T47D (cell line): ENCODE measurements at regions not wholly inside any gene's neighbourhood (a gene's known extent, or its start where the extent isn't known, plus 50 kb on each side); places are given as distances from the start of the nearest gene placed in this dataset.

Experiments used
- DNase-seq, 2 experiments: peaks; one replicate each; pipeline versions ENCODE4 v3.0.0 to v3.0.0-alpha.2; 2011 to 2012; ENCODE audit warnings: low read depth in 1 of 2, low spot score in 1 of 2
- JUND ChIP-seq: IDR thresholded peaks from 2 replicates; pipeline ENCODE4 v1.6.1; 2012; ENCODE audit warnings: low read depth
- in situ Hi-C: cut with HindIII; loops from 2 replicates; pipeline ENCODE4 v1.10.0; 2016; ENCODE audit warnings: low sequenced_read_pairs, low pct_unique_long_range_greater_than_20kb

DNA sequence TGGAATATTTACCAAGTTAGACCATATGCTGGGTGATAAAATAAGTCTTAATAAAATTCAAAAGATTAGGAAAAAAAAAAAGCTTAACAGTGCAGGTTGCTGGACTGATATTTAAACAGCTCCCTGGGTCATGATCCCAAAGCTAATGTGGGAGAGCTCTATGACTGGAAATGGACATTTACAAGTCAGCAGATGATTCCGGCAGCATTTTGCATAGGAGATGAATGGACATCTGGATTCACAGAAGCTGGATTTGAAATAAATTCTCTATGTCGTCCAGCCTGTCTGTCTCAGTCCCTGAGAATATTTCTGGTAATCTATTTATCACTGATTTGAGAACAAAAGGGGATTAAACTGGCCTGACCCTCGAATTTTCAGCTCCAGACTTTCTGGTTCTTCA is 52.3 kb upstream of the KLHL25 start:
- no peak for TF ChIP-seq JUND
- no peak for DNase-seq
- in situ Hi-C loops = no loop called here

DNA sequence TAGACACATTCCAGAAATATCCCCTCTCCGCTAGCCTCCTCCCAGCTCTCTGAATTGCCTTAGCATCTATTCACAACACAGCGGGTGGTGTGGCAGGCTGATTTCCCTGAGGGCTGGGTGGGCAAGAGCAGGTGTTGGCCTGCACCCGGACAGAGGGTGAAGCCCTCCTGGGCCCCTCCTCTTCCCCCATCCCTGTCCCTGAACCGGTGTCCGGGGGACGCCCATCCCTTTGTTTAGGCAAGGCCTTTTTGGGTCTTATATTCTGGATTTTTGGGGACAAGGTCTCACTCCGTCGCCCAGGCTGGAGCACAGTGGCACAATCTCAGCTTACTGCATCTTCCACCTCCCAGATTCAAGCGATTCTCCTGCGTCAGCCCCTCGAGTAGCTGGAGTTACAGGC is 55.2 kb upstream of the KLHL25 start:
- DNase-seq = no peak
- no peak for TF ChIP-seq JUND
- in situ Hi-C loops = no loop called here

DNA sequence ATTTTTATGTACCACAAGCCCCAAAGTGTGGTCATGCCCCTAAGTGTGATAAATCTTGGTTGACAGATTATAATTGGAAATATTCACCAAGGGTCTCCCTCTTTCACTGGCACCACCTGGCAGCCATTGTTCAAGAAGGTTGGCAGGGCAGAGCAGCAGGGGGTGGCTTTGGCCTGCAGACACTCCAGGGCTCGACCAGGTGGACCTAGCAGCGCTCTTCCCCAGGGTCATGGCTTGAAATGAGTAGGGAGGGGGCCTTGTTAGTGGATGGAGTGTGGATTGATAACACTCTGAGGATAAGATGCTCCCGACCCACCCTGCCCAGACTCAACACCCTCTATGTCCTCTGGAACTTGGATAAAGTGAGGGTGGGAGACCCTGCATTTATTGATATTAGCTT is 58.2 kb upstream of the KLHL25 start:
- in situ Hi-C loops = no loop called here
- no peak for DNase-seq
- TF ChIP-seq JUND = no peak

DNA sequence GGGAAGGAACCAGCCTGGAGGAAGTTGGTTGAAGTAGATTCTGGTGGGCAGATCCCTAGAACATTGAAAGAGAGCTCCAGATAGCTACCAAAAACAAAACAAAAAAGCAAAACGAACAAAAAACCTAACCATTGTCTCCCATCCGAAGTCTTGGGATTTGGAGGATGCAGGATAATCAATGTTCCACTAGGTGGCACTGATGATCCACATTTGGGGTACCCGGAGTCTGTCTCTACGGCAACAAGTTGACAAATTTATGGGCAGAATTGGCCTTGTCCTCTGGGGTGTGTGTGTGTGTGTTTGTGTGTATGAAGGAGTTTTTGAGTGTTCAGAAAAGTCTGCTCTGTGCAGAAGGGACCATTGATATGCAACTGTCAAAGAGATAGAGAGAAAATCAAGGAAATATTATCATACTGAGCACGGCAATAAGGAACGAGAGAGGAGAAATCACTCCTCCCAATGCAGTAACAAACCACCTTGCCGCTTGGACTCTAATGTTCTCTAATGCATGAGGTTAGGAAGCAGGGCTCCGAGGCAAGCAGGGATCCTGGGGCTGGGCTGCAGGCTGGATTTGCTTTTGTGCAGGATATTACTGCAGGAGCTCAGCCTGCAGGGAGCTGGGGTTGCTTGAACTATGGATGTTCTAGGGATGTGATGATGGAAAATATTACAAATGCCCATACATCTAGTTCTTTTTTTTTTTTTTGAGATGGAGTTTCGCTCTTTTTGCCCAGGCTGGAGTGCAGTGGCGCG is 59.8 kb upstream of the KLHL25 start:
- DNase-seq = peak; percentile 50 to 78
- TF ChIP-seq JUND = no peak
- in situ Hi-C loops = no loop called here

DNA sequence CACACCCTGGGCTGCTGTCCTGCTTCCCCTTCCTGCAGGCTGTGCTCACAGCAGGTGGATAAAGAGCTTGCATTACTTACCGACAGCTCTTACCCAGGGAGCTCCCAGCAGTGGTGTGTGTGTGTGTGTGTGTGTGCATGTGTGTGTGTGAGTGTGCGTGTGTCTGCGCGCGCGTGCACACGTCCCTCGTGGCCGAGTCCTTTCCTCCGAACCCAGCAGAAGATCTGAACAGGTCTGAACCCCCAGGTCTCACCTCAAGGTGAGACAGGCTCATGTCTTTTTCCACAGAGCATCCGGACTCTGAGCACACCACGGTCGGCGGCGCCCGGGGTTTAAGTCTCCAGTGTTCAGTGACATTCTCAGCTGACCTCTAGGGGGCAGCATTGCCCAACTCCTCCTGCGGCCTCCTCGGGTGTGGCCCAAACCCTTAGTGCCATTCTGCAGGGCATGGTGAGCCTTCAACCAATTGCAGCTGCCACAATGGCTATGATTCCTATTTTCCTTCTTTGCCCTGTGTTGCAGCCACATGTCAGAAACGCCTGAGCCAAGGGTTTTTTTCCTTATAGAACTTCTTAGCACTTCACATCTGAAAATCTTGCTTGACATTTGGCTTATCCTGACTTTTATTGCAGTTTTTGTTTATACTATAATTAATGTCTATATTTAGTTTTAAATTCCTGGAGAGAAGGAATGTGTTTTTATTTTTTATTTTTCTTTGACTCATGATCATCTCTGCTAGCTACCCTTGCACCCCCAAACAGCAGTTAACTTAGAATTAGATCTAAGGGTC is 64.1 kb upstream of the KLHL25 start:
- DNase-seq = peak; percentile 46 to 81
- in situ Hi-C loops = no loop called here
- TF ChIP-seq JUND = no peak

DNA sequence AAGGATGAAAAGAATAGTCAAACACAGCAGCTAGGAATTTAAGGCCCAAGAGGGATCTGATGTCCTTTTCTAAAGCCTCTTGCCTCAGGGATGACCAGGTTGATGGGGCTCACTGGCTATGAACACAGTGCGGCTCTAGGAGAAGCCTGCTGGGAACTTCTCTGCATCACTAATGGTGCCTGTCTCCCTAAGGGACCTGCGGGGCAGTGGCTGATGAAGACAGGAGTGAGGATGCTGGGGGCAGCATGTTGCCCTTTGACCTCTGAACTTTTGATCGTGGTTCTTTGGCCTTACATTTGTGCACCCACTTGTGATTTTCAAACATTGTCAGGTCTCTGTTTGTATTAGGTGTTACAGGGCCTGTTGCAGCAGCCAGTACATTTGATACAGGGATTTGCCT is 64.9 kb upstream of the KLHL25 start:
- no peak for TF ChIP-seq JUND
- in situ Hi-C loops = no loop called here
- no peak for DNase-seq

DNA sequence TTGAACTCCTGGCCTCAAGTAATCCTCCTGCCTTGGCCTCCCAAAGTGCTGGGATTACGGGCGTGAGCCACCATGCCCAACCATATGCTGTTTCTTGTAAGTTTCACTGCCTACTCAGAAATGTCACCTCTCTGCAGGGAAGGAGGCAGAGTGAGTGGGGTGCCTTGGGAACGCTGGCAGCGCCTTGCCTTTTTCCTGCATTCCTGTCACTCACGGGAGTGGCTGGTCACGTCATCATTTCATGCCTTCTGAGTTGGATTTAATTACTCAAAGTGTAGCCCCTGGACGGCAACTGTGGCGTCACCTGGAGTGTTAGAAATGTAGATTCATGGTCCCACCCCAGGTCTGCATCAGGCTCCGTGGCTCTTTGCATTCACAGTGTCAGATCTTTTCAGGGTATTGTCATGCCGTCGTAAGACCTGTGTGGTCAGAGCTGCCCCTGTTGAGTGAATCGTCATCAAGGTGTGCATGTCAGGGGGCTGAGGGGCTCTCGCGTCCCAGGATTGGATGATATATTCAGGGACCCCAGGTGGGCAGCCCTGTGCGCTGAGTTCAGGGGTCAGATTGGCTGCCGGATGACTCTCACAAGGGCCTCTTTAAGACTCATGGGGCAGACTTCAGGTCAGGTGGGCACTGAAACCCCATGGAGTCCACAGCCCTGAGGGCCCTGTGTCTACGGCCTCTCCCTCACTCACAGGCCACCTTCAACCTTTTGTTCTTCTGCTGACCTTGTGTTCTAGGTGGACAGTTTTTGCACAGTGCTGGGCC is 65.9 kb upstream of the KLHL25 start:
- no peak for TF ChIP-seq JUND
- in situ Hi-C loops = no loop called here
- no peak for DNase-seq

DNA sequence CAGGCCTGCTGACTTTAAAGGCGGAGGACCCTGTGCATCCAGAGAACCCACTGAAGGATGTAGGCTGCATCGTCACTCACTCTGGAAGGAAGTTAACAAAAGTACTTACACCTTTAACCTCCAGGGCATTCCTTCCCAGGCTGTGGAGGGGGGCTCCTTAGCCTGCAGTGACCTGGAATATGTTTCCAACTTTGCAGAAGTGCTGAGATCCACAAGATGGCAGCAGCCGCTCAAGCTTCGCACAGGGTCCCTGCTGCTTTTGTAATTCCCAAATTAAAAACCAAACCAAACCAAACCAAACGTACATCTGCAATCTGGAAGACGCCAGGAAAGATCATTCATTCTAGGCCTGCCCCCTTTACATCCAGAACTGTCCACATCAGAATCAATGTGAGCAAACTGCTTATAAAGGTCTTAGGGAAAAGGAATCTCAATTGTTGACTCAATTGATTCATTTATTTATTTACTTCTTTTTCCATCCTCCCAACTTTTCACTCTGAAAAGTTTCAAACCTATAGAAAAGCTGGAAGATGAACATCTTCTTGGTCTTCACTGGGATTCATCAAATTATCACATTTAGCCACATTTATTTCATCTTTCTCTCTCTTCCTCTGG is 70.5 kb upstream of the KLHL25 start:
- no peak for TF ChIP-seq JUND
- in situ Hi-C loops = no loop called here
- peak; percentile 44 to 63 for DNase-seq

DNA sequence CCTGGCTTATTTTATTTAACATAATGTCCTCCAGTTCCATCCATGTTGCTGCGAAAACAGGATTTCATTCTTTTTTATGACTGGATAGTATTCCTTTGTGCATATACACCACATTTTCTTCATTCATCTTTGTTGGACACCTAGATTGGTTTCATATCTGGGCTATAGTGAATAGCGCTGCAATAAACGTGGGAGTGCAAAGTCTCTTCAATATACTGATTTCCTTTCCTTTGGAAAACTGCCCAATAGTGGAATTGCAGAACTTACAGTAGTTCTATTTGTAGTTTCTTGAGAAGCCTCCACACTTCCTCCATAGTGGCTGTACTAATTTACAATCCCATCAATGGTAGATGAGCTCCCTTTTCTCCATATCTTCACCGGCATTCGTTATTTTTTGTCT is 72.5 kb upstream of the KLHL25 start:
- no peak for DNase-seq
- in situ Hi-C loops = no loop called here
- no peak for TF ChIP-seq JUND

DNA sequence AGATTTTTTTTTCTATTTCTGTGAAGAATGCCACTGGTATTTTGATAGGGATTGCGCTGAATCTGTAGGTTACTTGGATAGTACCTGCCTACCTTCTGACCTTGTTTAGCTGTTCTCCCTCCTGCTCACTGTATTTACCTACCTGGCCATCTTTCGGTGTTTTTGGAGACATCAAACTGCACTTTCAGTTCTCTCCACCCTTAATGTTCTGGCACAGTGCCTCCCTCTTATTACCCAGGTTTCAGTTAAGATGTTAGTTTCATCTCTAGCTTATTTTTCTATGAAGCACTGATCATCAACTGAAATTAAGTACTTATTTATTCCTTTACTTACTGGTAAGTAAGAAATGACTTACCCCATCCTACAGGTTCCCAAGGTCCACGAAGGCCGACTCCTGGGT is 74.4 kb upstream of the KLHL25 start:
- in situ Hi-C loops = no loop called here
- no peak for TF ChIP-seq JUND
- no peak for DNase-seq

DNA sequence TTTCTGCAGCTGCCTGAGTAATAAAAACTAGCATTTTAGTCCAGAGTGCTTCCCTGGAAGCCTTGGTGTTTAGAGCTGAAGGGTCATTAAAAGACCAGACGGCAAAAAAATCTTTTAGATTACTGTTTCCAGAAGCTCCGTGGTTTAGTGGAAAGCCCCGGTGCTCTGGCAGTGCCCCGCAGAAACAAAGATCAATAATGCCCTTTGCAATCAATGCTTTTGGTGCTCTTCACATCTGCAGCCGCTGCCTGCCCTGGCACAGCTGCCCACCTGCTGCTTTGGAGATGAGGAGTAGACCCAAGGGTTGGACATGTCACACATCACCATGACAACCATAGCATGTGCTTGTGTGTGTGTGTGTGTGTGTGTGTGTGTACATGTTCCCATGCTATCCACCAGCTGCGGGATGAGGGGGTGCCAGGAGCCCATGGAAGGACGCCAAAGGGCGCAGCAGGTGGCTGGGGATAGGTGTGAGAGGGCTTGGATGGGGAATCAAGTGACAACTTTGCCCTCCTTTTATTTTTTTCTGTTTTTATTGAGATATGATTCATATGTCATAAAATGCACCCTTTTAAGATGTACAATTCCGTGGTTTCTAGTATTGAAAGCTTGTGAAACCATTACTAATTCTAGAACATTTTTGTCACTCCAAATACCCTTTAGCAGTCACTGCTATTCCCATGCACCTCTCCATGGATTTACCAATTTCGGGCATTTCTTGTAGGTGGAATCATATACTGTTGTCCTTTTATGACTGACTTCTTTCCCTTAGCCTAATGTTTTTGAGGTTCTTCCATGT is 75.7 kb upstream of the KLHL25 start:
- TF ChIP-seq JUND = no peak

DNA sequence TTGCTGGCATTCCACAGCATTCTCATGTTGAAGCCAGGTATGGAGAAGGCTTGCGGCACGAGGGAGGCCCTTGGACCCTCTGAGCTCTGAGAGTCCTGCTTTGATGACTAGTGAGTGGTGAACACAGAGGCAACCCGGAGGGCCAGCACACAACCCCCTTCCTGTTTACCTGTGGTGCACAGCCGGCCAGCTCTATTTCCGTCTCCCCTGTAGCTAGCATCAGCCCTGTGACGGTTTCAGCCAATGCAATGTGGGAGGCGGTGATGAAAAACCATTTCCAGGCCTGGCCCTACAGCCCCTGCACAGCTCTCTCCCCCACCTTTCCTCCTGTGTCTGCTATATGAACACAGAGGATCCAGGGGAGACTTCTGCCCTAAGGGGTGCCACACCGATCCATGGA is 76.8 kb upstream of the KLHL25 start:
- in situ Hi-C loops = no loop called here
- DNase-seq = no peak
- no peak for TF ChIP-seq JUND

More for the DNA sequence above, 75.7 kb upstream of the KLHL25 start:
- in situ Hi-C loops = no loop called here
- DNase-seq = no peak
